Activated naive CD4-positive, alpha-beta T cell treated with anti-CD3 and anti-CD28 coated beads, Interleukin-2, amount 50 U/mL, for 72 hours (primary cell): ENCODE measurements at regions not wholly inside any gene's neighbourhood (a gene's known extent, or its start where the extent isn't known, plus 50 kb on each side); places are given as distances from the start of the nearest gene placed in this dataset.
"Not testable (repeated sequence)": the region's sequence is repeated elsewhere in the genome, so short reads cannot be mapped to it uniquely, and the experiment has no call there.

ENCODE experiments used
- ATAC-seq, 2 donors: fragments of 150-1000 bp; cut with Tn5 transposase; 2 replicates each; pipeline ENCODE4 v1.10.0; 2021; ENCODE audit warnings: mild to moderate bottlenecking in 2 of 2, moderate library complexity in 2 of 2
- DNase-seq, 2 donors: peaks; one replicate each; pipeline ENCODE4 v3.0.0; 2021 to 2022; ENCODE audit warnings: low spot score in 2 of 2
- H3K27ac Mint-ChIP-seq, 2 donors: one replicate each; pipeline ENCODE4 v1.8.0; 2022; ENCODE audit warnings: mild to moderate bottlenecking in 2 of 2, mixed read lengths in 2 of 2
- H3K36me3 Mint-ChIP-seq, 2 donors: one replicate each; pipeline ENCODE4 v1.8.0; 2022; ENCODE audit warnings: mixed read lengths in 2 of 2
- H3K9me3 Mint-ChIP-seq, 2 donors: one replicate each; pipeline ENCODE4 v1.8.0; 2022; ENCODE audit warnings: mixed read lengths in 2 of 2

GRCh38 chr4:177155454-177155853 is 154.2 kb upstream of the NEIL3 start:
- no peak for ATAC-seq
- no peak overlapping the region for H3K27ac Mint-ChIP-seq

GRCh38 chr4:177159600-177159999 is 150.1 kb upstream of the NEIL3 start:
- ATAC-seq (no peak), DNase-seq (no peak)
- Mint-ChIP-seq H3K36me3 (no peaks in the 10 kb centered on the region), H3K27ac (no peak overlapping the region), H3K9me3 (peaks cover 0 to 2% of the 10 kb centered on the region in 2 donors)

More at GRCh38 chr4:177155454-177155853, 154.2 kb upstream of the NEIL3 start:
- Mint-ChIP-seq H3K36me3 (no peaks in the 10 kb centered on the region), H3K9me3 (peaks cover 0 to 2% of the 10 kb centered on the region in 2 donors)
- no peak for DNase-seq

- DNase-seq (no peak), ATAC-seq (no peak)
- no peaks in the 10 kb centered on the region for H3K36me3 Mint-ChIP-seq
- H3K9me3 Mint-ChIP-seq, result peaks cover 0 to 2% of the 10 kb centered on the region in 2 donors
- H3K27ac Mint-ChIP-seq, result no peak overlapping the region
Measured at GRCh38 chr4:177161781-177162180, 147.9 kb upstream of the NEIL3 start.

GRCh38 chr4:177163532-177163931 is 146.1 kb upstream of the NEIL3 start:
- Mint-ChIP-seq H3K36me3 (no peaks in the 10 kb centered on the region), H3K27ac (no peak overlapping the region), H3K9me3 (peaks cover 0 to 2% of the 10 kb centered on the region in 2 donors)
- no peak for DNase-seq
- no peak for ATAC-seq

- no peak for ATAC-seq
- Mint-ChIP-seq H3K36me3 (no peaks in the 10 kb centered on the region), H3K9me3 (peaks cover 6 to 7% of the 10 kb centered on the region in 2 donors), H3K27ac (no peak overlapping the region)
- no peak for DNase-seq
Measured at GRCh38 chr4:177171588-177171987, 138.1 kb upstream of the NEIL3 start.

GRCh38 chr4:177175473-177175872 is 134.2 kb upstream of the NEIL3 start:
- ATAC-seq (no peak), DNase-seq (no peak)
- Mint-ChIP-seq H3K36me3 (no peaks in the 10 kb centered on the region), H3K9me3 (peaks cover 6 to 7% of the 10 kb centered on the region in 2 donors), H3K27ac (no peak overlapping the region)

- ATAC-seq (no peak), DNase-seq (no peak)
- no peak overlapping the region for H3K27ac Mint-ChIP-seq
- H3K9me3 Mint-ChIP-seq, result no peaks in the 10 kb centered on the region
- H3K36me3 Mint-ChIP-seq, result no peaks in the 10 kb centered on the region
Measured at GRCh38 chr4:177177541-177178081, 132.1 kb upstream of the NEIL3 start.

- no peak for DNase-seq
- no peak for ATAC-seq
- Mint-ChIP-seq H3K36me3 (no peaks in the 10 kb centered on the region), H3K9me3 (no peaks in the 10 kb centered on the region), H3K27ac (no peak overlapping the region)
Measured at GRCh38 chr4:177178246-177178645, 131.4 kb upstream of the NEIL3 start.

- ATAC-seq, result no peak
Measured at GRCh38 chr4:177182166-177182565, 127.5 kb upstream of the NEIL3 start.

GRCh38 chr4:177182728-177183127 is 126.9 kb upstream of the NEIL3 start:
- H3K9me3 Mint-ChIP-seq, result no peaks in the 10 kb centered on the region
- no peak overlapping the region for H3K27ac Mint-ChIP-seq
- ATAC-seq, result no peak
- no peaks in the 10 kb centered on the region for H3K36me3 Mint-ChIP-seq
- no peak for DNase-seq

More at GRCh38 chr4:177182166-177182565, 127.5 kb upstream of the NEIL3 start:
- no peak overlapping the region for H3K27ac Mint-ChIP-seq
- no peak for DNase-seq
- no peaks in the 10 kb centered on the region for H3K36me3 Mint-ChIP-seq
- no peaks in the 10 kb centered on the region for H3K9me3 Mint-ChIP-seq

- Mint-ChIP-seq H3K27ac (no peak overlapping the region), H3K36me3 (no peaks in the 10 kb centered on the region), H3K9me3 (no peaks in the 10 kb centered on the region)
- no peak for ATAC-seq
- DNase-seq, result no peak
Measured at GRCh38 chr4:177185151-177185550, 124.5 kb upstream of the NEIL3 start.

GRCh38 chr4:177185579-177185978 is 124.1 kb upstream of the NEIL3 start:
- ATAC-seq (no peak), DNase-seq (no peak)
- Mint-ChIP-seq H3K27ac (no peak overlapping the region), H3K36me3 (no peaks in the 10 kb centered on the region), H3K9me3 (no peaks in the 10 kb centered on the region)

- no peak overlapping the region for H3K27ac Mint-ChIP-seq
- no peaks in the 10 kb centered on the region for H3K9me3 Mint-ChIP-seq
- ATAC-seq (no peak), DNase-seq (no peak)
- no peaks in the 10 kb centered on the region for H3K36me3 Mint-ChIP-seq
Measured at GRCh38 chr4:177187371-177187770, 122.3 kb upstream of the NEIL3 start.

GRCh38 chr4:177190995-177191580 is 118.6 kb upstream of the NEIL3 start:
- H3K9me3 Mint-ChIP-seq, result no peaks in the 10 kb centered on the region
- no peaks in the 10 kb centered on the region for H3K36me3 Mint-ChIP-seq
- no peak for ATAC-seq
- no peak overlapping the region for H3K27ac Mint-ChIP-seq
- no peak for DNase-seq

GRCh38 chr4:177191586-177191985 is 118.1 kb upstream of the NEIL3 start:
- no peak overlapping the region for H3K27ac Mint-ChIP-seq

GRCh38 chr4:177191991-177192390 is 117.7 kb upstream of the NEIL3 start:
- ATAC-seq, result no peak
- no peaks in the 10 kb centered on the region for H3K36me3 Mint-ChIP-seq
- DNase-seq, result no peak
- H3K9me3 Mint-ChIP-seq, result peaks cover 3 to 4% of the 10 kb centered on the region in 2 donors
- H3K27ac Mint-ChIP-seq, result no peak overlapping the region

More at GRCh38 chr4:177191586-177191985, 118.1 kb upstream of the NEIL3 start:
- H3K36me3 Mint-ChIP-seq, result no peaks in the 10 kb centered on the region
- no peak for DNase-seq
- H3K9me3 Mint-ChIP-seq, result no peaks in the 10 kb centered on the region
- ATAC-seq, result no peak

- not testable (repeated sequence) for H3K36me3 Mint-ChIP-seq, DNase-seq, ATAC-seq, H3K27ac Mint-ChIP-seq
- H3K9me3 Mint-ChIP-seq, result peaks cover 9 to 10% of the 10 kb centered on the region in 2 donors
Measured at GRCh38 chr4:177193024-177193715, 116.5 kb upstream of the NEIL3 start.

- no peak for ATAC-seq
- Mint-ChIP-seq H3K9me3 (peaks cover 9 to 11% of the 10 kb centered on the region in 2 donors), H3K27ac (no peak overlapping the region), H3K36me3 (no peaks in the 10 kb centered on the region)
- DNase-seq, result no peak
Measured at GRCh38 chr4:177194906-177195305, 114.8 kb upstream of the NEIL3 start.
